Naive thymus-derived CD4-positive, alpha-beta T cell (primary cell): ENCODE measurements at regions not wholly inside any gene's neighbourhood (a gene's known extent, or its start where the extent isn't known, plus 50 kb on each side); places are given as distances from the start of the nearest gene placed in this dataset.

Experiments used
- ATAC-seq: fragments of 150-1000 bp; cut with Tn5 transposase; 2 replicates; pipeline ENCODE4 v1.10.0; 2021; ENCODE audit warnings: mild to moderate bottlenecking, moderate library complexity
- CTCF ChIA-PET: fragments of 350-600 bp; sonication (Branson Sonifier 250); formaldehyde crosslinking; loops from one replicate; lab custom pipeline; 2021; ENCODE audit warnings: antibody characterized with exemption; lab: Charles Lee
- POLR2A ChIA-PET: fragments of 350-600 bp; sonication (Branson Sonifier 250); formaldehyde crosslinking; loops from one replicate; lab custom pipeline; 2021; ENCODE audit warnings: antibody characterized with exemption, inconsistent platforms; lab: Charles Lee
- DNase-seq, 9 donors: peaks; one replicate each; pipeline versions ENCODE4 v3.0.0 to v3.0.0-alpha.2; 2020 to 2022; ENCODE audit warnings: mixed read lengths in 1 of 9
- H3K27ac ChIP-seq: one replicate; pipeline ENCODE4 v1.7.0; 2013; ENCODE audit warnings: mild to moderate bottlenecking, low read depth, low read length, moderate library complexity
- H3K27me3 ChIP-seq, 2 donors: one replicate each; pipeline ENCODE4 v1.7.0; 2013; ENCODE audit warnings: low read length in 2 of 2, mild to moderate bottlenecking in 2 of 2, moderate library complexity in 2 of 2; ENCODE audit not compliant: control insufficient read depth in 2 of 2, insufficient read depth in 2 of 2
- H3K36me3 ChIP-seq, 3 experiments: 1 replicate in 2 of 3; 2 replicates in 1 of 3; pipeline ENCODE4 v1.7.0; 2013; ENCODE audit warnings: low read length in 3 of 3, mild to moderate bottlenecking in 3 of 3, moderate library complexity in 1 of 3; ENCODE audit not compliant: insufficient read depth in 3 of 3, control insufficient read depth in 2 of 3
- H3K4me1 ChIP-seq, 2 donors: one replicate each; pipeline ENCODE4 v1.7.0; 2013; ENCODE audit warnings: low read length in 2 of 2, mild to moderate bottlenecking in 2 of 2, moderate library complexity in 1 of 2; ENCODE audit not compliant: control insufficient read depth in 2 of 2, insufficient read depth in 2 of 2
- H3K4me3 ChIP-seq: 2 replicates; pipeline ENCODE4 v1.7.0; 2013; ENCODE audit warnings: mild to moderate bottlenecking, low read length
- H3K9me3 ChIP-seq, 3 experiments: 1 replicate in 2 of 3; 2 replicates in 1 of 3; pipeline ENCODE4 v1.7.0; 2013; ENCODE audit warnings: low read length in 3 of 3; ENCODE audit not compliant: control insufficient read depth in 2 of 3
- H3K27ac Mint-ChIP-seq, 9 donors: one replicate each; pipeline ENCODE4 v1.8.0; 2020 to 2022; ENCODE audit warnings: mixed read lengths in 9 of 9, mild to moderate bottlenecking in 8 of 9, moderate library complexity in 5 of 9, inconsistent platforms in 2 of 9
- H3K27me3 Mint-ChIP-seq, 5 donors: one replicate each; pipeline ENCODE4 v1.8.0; 2021 to 2022; ENCODE audit warnings: mixed read lengths in 5 of 5, mild to moderate bottlenecking in 1 of 5
- H3K36me3 Mint-ChIP-seq, 5 donors: one replicate each; pipeline ENCODE4 v1.8.0; 2020 to 2022; ENCODE audit warnings: mixed read lengths in 5 of 5, mild to moderate bottlenecking in 3 of 5, inconsistent platforms in 1 of 5
- H3K4me1 Mint-ChIP-seq, 7 donors: one replicate each; pipeline ENCODE4 v1.8.0; 2020 to 2022; ENCODE audit warnings: mixed read lengths in 7 of 7, mild to moderate bottlenecking in 3 of 7, inconsistent platforms in 1 of 7
- H3K4me3 Mint-ChIP-seq, 10 donors: one replicate each; pipeline ENCODE4 v1.8.0; 2020 to 2022; ENCODE audit warnings: mild to moderate bottlenecking in 10 of 10, mixed read lengths in 10 of 10, moderate library complexity in 6 of 10, inconsistent platforms in 2 of 10
- H3K9me3 Mint-ChIP-seq, 11 donors: one replicate each; pipeline ENCODE4 v1.8.0; 2020 to 2022; ENCODE audit warnings: mixed read lengths in 11 of 11, mild to moderate bottlenecking in 4 of 11, inconsistent platforms in 1 of 11, moderate library complexity in 1 of 11
- intact Hi-C, 2 donors: fragments of 100-400 bp; cut with micrococcal nuclease; formaldehyde crosslinking; loops; one replicate each; pipeline ENCODE4 v1.15.1; 2023

GRCh38 chr22:47691152-47691895 lies 928.9 kb downstream of the TBC1D22A start:
- Mint-ChIP-seq H3K27ac (no peak overlapping the region), H3K36me3 (no peaks in the 10 kb centered on the region), H3K4me1 (peaks cover 0 to 4% (median 0%) of the 10 kb centered on the region in 7 donors), H3K27me3 (peaks cover 0 to 15% (median 0%) of the 10 kb centered on the region in 5 donors), H3K9me3 (peaks cover 0 to 7% (median 0%) of the 10 kb centered on the region in 11 donors), H3K4me3 (no peak overlapping the region)
- intact Hi-C loops: no loop called here
- ChIA-PET POLR2A (no interaction called here), CTCF (no interaction called here)
- Histone ChIP-seq H3K27ac (no peak overlapping the region), H3K27me3 (no peaks in the 10 kb centered on the region), H3K4me3 (no peak overlapping the region), H3K4me1 (no peaks in the 10 kb centered on the region), H3K36me3 (no peaks in the 10 kb centered on the region), H3K9me3 (no peaks in the 10 kb centered on the region)
- ATAC-seq: no peak
- DNase-seq: no peak

GRCh38 chr22:47690586-47690985 lies 928.1 kb downstream of the TBC1D22A start:
- peaks cover 0 to 18% (median 0%) of the 10 kb centered on the region in 5 donors for H3K27me3 Mint-ChIP-seq
- DNase-seq (no peak), ATAC-seq (no peak)
- Histone ChIP-seq H3K4me1 (no peaks in the 10 kb centered on the region), H3K9me3 (no peaks in the 10 kb centered on the region), H3K27ac (no peak overlapping the region), H3K36me3 (no peaks in the 10 kb centered on the region), H3K27me3 (no peaks in the 10 kb centered on the region), H3K4me3 (no peak overlapping the region)
- H3K36me3 Mint-ChIP-seq: no peaks in the 10 kb centered on the region
- H3K4me3 Mint-ChIP-seq: no peak overlapping the region
- H3K27ac Mint-ChIP-seq: no peak overlapping the region
- POLR2A ChIA-PET: no interaction called here
- CTCF ChIA-PET: no interaction called here
- H3K4me1 Mint-ChIP-seq: peaks cover 0 to 4% (median 0%) of the 10 kb centered on the region in 7 donors
- H3K9me3 Mint-ChIP-seq: peaks cover 0 to 9% (median 0%) of the 10 kb centered on the region in 11 donors
- intact Hi-C loops: no loop called here

- no peak overlapping the region for H3K4me3 Mint-ChIP-seq
- Histone ChIP-seq H3K4me1 (no peaks in the 10 kb centered on the region), H3K27me3 (no peaks in the 10 kb centered on the region), H3K9me3 (no peaks in the 10 kb centered on the region), H3K27ac (no peak overlapping the region), H3K4me3 (no peak overlapping the region), H3K36me3 (no peaks in the 10 kb centered on the region)
- DNase-seq (no peak), ATAC-seq (no peak)
- CTCF ChIA-PET: no interaction called here
- peaks cover 0 to under 1% (median 0%) of the 10 kb centered on the region in 7 donors for H3K4me1 Mint-ChIP-seq
- H3K27me3 Mint-ChIP-seq: peaks cover 0 to 22% (median 0%) of the 10 kb centered on the region in 5 donors
- POLR2A ChIA-PET: no interaction called here
- intact Hi-C loops: no loop called here
- H3K36me3 Mint-ChIP-seq: no peaks in the 10 kb centered on the region
- no peak overlapping the region for H3K27ac Mint-ChIP-seq
- H3K9me3 Mint-ChIP-seq: peaks cover 0 to 12% (median 0%) of the 10 kb centered on the region in 11 donors
Observed at GRCh38 chr22:47690166-47690565, 927.7 kb downstream of the TBC1D22A start.

- Mint-ChIP-seq H3K27me3 (peaks cover 0 to 23% (median 5%) of the 10 kb centered on the region in 5 donors), H3K4me1 (no peaks in the 10 kb centered on the region), H3K36me3 (peaks cover 0 to 6% (median 3%) of the 10 kb centered on the region in 5 donors), H3K9me3 (peaks cover 2 to 33% (median 11%) of the 10 kb centered on the region in 11 donors), H3K27ac (no peak overlapping the region), H3K4me3 (no peak overlapping the region)
- POLR2A ChIA-PET: no interaction called here
- Histone ChIP-seq H3K4me3 (no peak overlapping the region), H3K9me3 (peaks cover 0 to 10% (median 0%) of the 10 kb centered on the region in 3 experiments), H3K36me3 (no peaks in the 10 kb centered on the region), H3K27me3 (no peaks in the 10 kb centered on the region), H3K4me1 (no peaks in the 10 kb centered on the region), H3K27ac (no peak overlapping the region)
- intact Hi-C loops: no loop called here
- CTCF ChIA-PET: no interaction called here
- ATAC-seq (no peak), DNase-seq (no peak)
Observed at GRCh38 chr22:47687776-47688175, 925.3 kb downstream of the TBC1D22A start.

GRCh38 chr22:47687346-47687655 lies 924.9 kb downstream of the TBC1D22A start:
- ATAC-seq (no peak), DNase-seq (no peak)
- Histone ChIP-seq H3K27me3 (no peaks in the 10 kb centered on the region), H3K9me3 (peaks cover 0 to 10% (median 0%) of the 10 kb centered on the region in 3 experiments), H3K4me1 (no peaks in the 10 kb centered on the region), H3K27ac (no peak overlapping the region), H3K4me3 (no peak overlapping the region), H3K36me3 (no peaks in the 10 kb centered on the region)
- Mint-ChIP-seq H3K4me3 (no peak overlapping the region), H3K27ac (no peak overlapping the region), H3K9me3 (peaks cover 2 to 33% (median 11%) of the 10 kb centered on the region in 11 donors), H3K4me1 (no peaks in the 10 kb centered on the region), H3K36me3 (peaks cover 0 to 6% (median 3%) of the 10 kb centered on the region in 5 donors), H3K27me3 (peaks cover 0 to 27% (median 5%) of the 10 kb centered on the region in 5 donors)
- POLR2A ChIA-PET: no interaction called here
- intact Hi-C loops: no loop called here
- CTCF ChIA-PET: no interaction called here

- POLR2A ChIA-PET: no interaction called here
- H3K4me3 Mint-ChIP-seq: no peak overlapping the region
- ATAC-seq: no peak
- peaks cover 0 to 6% (median 3%) of the 10 kb centered on the region in 5 donors for H3K36me3 Mint-ChIP-seq
- intact Hi-C loops: no loop called here
- no peak for DNase-seq
- peaks cover 0 to 28% (median 5%) of the 10 kb centered on the region in 5 donors for H3K27me3 Mint-ChIP-seq
- no peaks in the 10 kb centered on the region for H3K4me1 Mint-ChIP-seq
- CTCF ChIA-PET: no interaction called here
- H3K4me3 ChIP-seq: no peak overlapping the region
- no peaks in the 10 kb centered on the region for H3K36me3 ChIP-seq
- H3K27me3 ChIP-seq: no peaks in the 10 kb centered on the region
- no peak overlapping the region for H3K27ac Mint-ChIP-seq
- H3K4me1 ChIP-seq: no peaks in the 10 kb centered on the region
- peaks cover 0 to 10% (median 0%) of the 10 kb centered on the region in 3 experiments for H3K9me3 ChIP-seq
- H3K9me3 Mint-ChIP-seq: peaks cover 2 to 33% (median 11%) of the 10 kb centered on the region in 11 donors
- H3K27ac ChIP-seq: no peak overlapping the region
Observed at GRCh38 chr22:47686594-47687345, 924.3 kb downstream of the TBC1D22A start.
